NCI-H82 (cell line): ENCODE measurements at regions not wholly inside any gene's neighbourhood (a gene's known extent, or its start where the extent isn't known, plus 50 kb on each side); places are given as distances from the start of the nearest gene placed in this dataset.

Experiments used
- DNase-seq: peaks from one replicate; lab custom pipeline; 2025; lab: John Stamatoyannopoulos, UW

- DNase-seq: no peak
Observed at GRCh38 chr7:54956865-54957264, 62.0 kb upstream of the EGFR start.

- DNase-seq: no peak
Observed at GRCh38 chr7:54960517-54960916, 58.3 kb upstream of the EGFR start.

- no peak for DNase-seq
Observed at GRCh38 chr7:54961391-54961790, 57.4 kb upstream of the EGFR start.

GRCh38 chr7:54963155-54963554, 55.7 kb upstream of the EGFR start:
- no peak for DNase-seq

DNA sequence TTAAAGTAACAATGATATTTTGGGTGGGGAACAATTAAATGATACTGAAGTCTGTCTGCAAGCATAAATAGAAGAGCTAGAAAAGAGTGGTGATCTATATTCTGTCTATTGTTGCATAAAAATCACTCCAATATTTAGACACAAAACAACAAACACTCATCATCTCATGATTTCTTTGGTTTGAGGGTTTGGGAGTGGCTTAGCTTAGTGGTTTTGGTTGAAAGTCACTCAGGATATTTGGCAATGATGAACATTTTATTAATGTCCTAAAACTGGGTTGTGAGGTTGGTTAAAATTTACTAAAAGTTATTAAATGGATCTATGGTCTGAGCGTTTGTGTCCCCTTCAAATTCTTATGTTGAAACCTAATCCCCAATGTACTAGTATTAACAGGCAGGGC, 54.7 kb upstream of the EGFR start:
- DNase-seq: no peak

- no peak for DNase-seq
Observed at GRCh38 chr7:54967377-54967776, 51.4 kb upstream of the EGFR start.

DNA sequence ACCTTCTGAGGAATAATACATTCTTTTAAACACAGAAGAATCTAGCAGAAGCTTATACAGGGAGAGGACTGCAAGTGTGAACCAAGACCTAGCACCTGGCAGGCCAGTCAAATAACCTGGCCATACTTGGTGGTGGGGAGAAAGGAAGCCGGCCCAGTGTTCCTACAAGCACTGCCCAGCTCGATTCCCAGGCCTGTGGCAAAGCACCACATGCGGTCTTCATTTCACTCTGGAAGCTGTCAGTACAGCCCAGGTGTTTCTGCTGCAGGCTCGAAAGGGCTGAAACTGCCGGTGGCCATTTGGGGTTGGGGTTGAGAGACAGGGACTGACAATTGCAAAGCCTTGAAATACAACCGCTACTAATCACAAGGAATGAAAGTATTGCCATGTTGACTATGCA, 50.8 kb upstream of the EGFR start:
- DNase-seq: no peak
